CD8-positive, alpha-beta memory T cell (primary cell): ENCODE measurements at regions not wholly inside any gene's neighbourhood (a gene's known extent, or its start where the extent isn't known, plus 50 kb on each side); places are given as distances from the start of the nearest gene placed in this dataset.

Experiments used
- CTCF ChIA-PET: fragments of 350-600 bp; sonication (Branson Sonifier 250); formaldehyde crosslinking; loops from one replicate; lab custom pipeline; 2021; ENCODE audit warnings: antibody characterized with exemption; lab: Charles Lee
- POLR2A ChIA-PET: fragments of 350-600 bp; sonication (Branson Sonifier 250); formaldehyde crosslinking; loops from one replicate; lab custom pipeline; 2021; ENCODE audit warnings: antibody characterized with exemption; lab: Charles Lee
- DNase-seq, 5 donors: peaks; one replicate each; pipeline versions ENCODE4 v3.0.0 to v3.0.0-alpha.2; 2020 to 2022; ENCODE audit warnings: mixed read lengths in 1 of 5
- H3K27ac ChIP-seq: one replicate; pipeline ENCODE4 v1.7.0; 2013; ENCODE audit warnings: low read depth, mild to moderate bottlenecking, low read length, moderate library complexity
- H3K27me3 ChIP-seq: 2 replicates; pipeline ENCODE4 v1.7.0; 2013; ENCODE audit warnings: low read length, mild to moderate bottlenecking; ENCODE audit not compliant: insufficient read depth, poor library complexity, severe bottlenecking
- H3K36me3 ChIP-seq: 2 replicates; pipeline ENCODE4 v1.7.0; 2013; ENCODE audit warnings: mild to moderate bottlenecking, low read length, moderate library complexity; ENCODE audit not compliant: insufficient read depth
- H3K4me1 ChIP-seq: 2 replicates; pipeline ENCODE4 v1.7.0; 2013; ENCODE audit warnings: mild to moderate bottlenecking, low read length, moderate library complexity; ENCODE audit not compliant: insufficient read depth
- H3K4me3 ChIP-seq: 2 replicates; pipeline ENCODE4 v1.7.0; 2013; ENCODE audit warnings: mild to moderate bottlenecking, low read length
- H3K9me3 ChIP-seq: 2 replicates; pipeline ENCODE4 v1.7.0; 2013; ENCODE audit warnings: mild to moderate bottlenecking, low read length
- H3K27ac Mint-ChIP-seq, 8 donors: one replicate each; pipeline ENCODE4 v1.8.0; 2020 to 2021; ENCODE audit warnings: mixed read lengths in 8 of 8, mild to moderate bottlenecking in 6 of 8, inconsistent platforms in 3 of 8, moderate library complexity in 3 of 8
- H3K27me3 Mint-ChIP-seq, 2 donors: one replicate each; pipeline ENCODE4 v1.8.0; 2020 to 2021; ENCODE audit warnings: mixed read lengths in 2 of 2, mild to moderate bottlenecking in 1 of 2, moderate library complexity in 1 of 2
- H3K36me3 Mint-ChIP-seq, 3 donors: one replicate each; pipeline ENCODE4 v1.8.0; 2020 to 2021; ENCODE audit warnings: mixed read lengths in 3 of 3, inconsistent platforms in 1 of 3, mild to moderate bottlenecking in 1 of 3
- H3K4me1 Mint-ChIP-seq, 3 donors: one replicate each; pipeline ENCODE4 v1.8.0; 2020 to 2021; ENCODE audit warnings: mixed read lengths in 3 of 3, inconsistent platforms in 1 of 3, mild to moderate bottlenecking in 1 of 3
- H3K4me3 Mint-ChIP-seq, 7 donors: one replicate each; pipeline ENCODE4 v1.8.0; 2020 to 2021; ENCODE audit warnings: mixed read lengths in 7 of 7, mild to moderate bottlenecking in 6 of 7, moderate library complexity in 4 of 7, inconsistent platforms in 2 of 7
- H3K9me3 Mint-ChIP-seq, 5 donors: one replicate each; pipeline ENCODE4 v1.8.0; 2020 to 2022; ENCODE audit warnings: mixed read lengths in 5 of 5, mild to moderate bottlenecking in 3 of 5, moderate library complexity in 2 of 5, inconsistent platforms in 1 of 5

DNA sequence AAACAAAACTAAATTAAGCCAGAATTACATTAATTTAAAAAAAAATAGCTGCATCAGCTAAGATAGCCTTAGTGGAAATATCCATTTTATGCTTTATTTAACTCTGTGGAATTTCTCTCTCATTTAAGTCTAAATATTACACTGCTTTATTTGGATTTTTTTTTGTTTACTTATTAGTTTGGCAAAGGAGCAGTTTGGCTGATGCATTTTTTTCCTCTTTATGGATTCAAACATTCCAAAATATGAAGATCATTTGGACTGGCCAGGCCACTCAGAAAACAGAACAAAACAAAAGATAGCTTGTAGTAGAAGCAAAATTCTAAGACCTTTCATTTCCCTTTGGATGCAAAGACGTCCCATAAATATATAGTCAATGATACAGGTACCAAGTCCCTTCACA is 707.3 kb upstream of the UBE2E2 start:
- ChIA-PET CTCF (no interaction called here), POLR2A (no interaction called here)
- Histone ChIP-seq H3K36me3 (no peaks in the 10 kb centered on the region), H3K9me3 (no peaks in the 10 kb centered on the region), H3K27me3 (no peaks in the 10 kb centered on the region), H3K4me3 (no peak overlapping the region), H3K27ac (no peak overlapping the region), H3K4me1 (no peaks in the 10 kb centered on the region)
- Mint-ChIP-seq H3K27ac (no peak overlapping the region), H3K4me1 (no peaks in the 10 kb centered on the region), H3K36me3 (no peaks in the 10 kb centered on the region), H3K9me3 (peaks cover 0 to 12% (median 7%) of the 10 kb centered on the region in 5 donors), H3K4me3 (no peak overlapping the region), H3K27me3 (no peaks in the 10 kb centered on the region)
- DNase-seq: no peak

DNA sequence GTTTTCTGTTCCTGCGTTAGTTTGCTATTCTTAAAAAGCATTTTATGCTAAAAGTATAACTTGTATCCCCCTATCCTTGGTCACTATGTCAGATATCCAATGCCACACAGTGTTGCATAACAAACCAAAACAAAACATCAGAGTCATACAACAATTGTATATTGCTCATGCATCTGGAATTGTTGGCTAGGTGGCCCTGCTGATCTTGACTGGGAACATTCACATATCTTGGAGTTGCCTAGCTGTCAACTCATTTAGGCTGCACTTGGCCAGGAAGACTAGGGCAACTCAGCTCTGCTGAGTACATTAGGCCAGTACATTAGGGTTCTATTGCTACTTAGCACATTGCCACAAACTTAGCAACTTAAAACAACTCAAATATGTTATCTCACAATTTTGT is 706.5 kb upstream of the UBE2E2 start:
- Mint-ChIP-seq H3K36me3 (no peaks in the 10 kb centered on the region), H3K27me3 (no peaks in the 10 kb centered on the region), H3K9me3 (peaks cover 0 to 17% (median 9%) of the 10 kb centered on the region in 5 donors), H3K4me1 (no peaks in the 10 kb centered on the region), H3K4me3 (no peak overlapping the region), H3K27ac (no peak overlapping the region)
- H3K27ac ChIP-seq: no peak overlapping the region
- no peaks in the 10 kb centered on the region for H3K9me3 ChIP-seq
- no peaks in the 10 kb centered on the region for H3K27me3 ChIP-seq
- ChIA-PET CTCF (no interaction called here), POLR2A (no interaction called here)
- no peak for DNase-seq
- no peaks in the 10 kb centered on the region for H3K4me1 ChIP-seq
- H3K36me3 ChIP-seq: no peaks in the 10 kb centered on the region
- H3K4me3 ChIP-seq: no peak overlapping the region

- no peak overlapping the region for H3K4me3 ChIP-seq
- no peaks in the 10 kb centered on the region for H3K4me1 ChIP-seq
- Mint-ChIP-seq H3K27ac (no peak overlapping the region), H3K9me3 (peaks cover 0 to 28% (median 7%) of the 10 kb centered on the region in 5 donors), H3K4me3 (no peak overlapping the region), H3K36me3 (no peaks in the 10 kb centered on the region), H3K4me1 (no peaks in the 10 kb centered on the region), H3K27me3 (no peaks in the 10 kb centered on the region)
- POLR2A ChIA-PET: no interaction called here
- H3K27ac ChIP-seq: no peak overlapping the region
- H3K27me3 ChIP-seq: no peaks in the 10 kb centered on the region
- H3K9me3 ChIP-seq: no peaks in the 10 kb centered on the region
- H3K36me3 ChIP-seq: no peaks in the 10 kb centered on the region
- no peak for DNase-seq
- CTCF ChIA-PET: no interaction called here
Observed at GRCh38 chr3:22506871-22507270, 696.3 kb upstream of the UBE2E2 start.

DNA sequence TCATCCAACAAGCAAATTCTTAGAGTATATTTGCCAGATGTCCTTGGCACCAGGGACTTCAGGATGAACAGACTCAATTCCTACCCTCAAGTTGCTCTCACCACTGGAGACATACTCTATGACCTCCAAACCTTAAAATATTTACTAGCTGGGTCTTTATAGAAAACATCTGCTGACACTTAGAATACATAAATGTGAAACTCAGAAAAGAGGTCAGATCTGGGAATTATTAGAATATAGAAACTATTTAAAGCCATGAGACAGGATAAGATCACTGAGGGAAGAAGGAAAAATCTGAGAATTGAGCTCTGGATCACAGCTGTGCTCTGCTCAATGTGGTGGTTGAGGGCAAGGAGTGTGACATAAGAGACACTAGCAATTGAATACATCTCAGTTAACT is 695.4 kb upstream of the UBE2E2 start:
- H3K4me3 Mint-ChIP-seq: no peak overlapping the region
- Histone ChIP-seq H3K4me3 (no peak overlapping the region), H3K4me1 (no peaks in the 10 kb centered on the region), H3K27me3 (no peaks in the 10 kb centered on the region), H3K36me3 (no peaks in the 10 kb centered on the region), H3K9me3 (no peaks in the 10 kb centered on the region), H3K27ac (no peak overlapping the region)
- ChIA-PET POLR2A (no interaction called here), CTCF (no interaction called here)
- peaks cover 0 to 32% (median 8%) of the 10 kb centered on the region in 5 donors for H3K9me3 Mint-ChIP-seq
- no peaks in the 10 kb centered on the region for H3K4me1 Mint-ChIP-seq
- H3K27ac Mint-ChIP-seq: no peak overlapping the region
- H3K27me3 Mint-ChIP-seq: no peaks in the 10 kb centered on the region
- H3K36me3 Mint-ChIP-seq: no peaks in the 10 kb centered on the region
- no peak for DNase-seq

- no peaks in the 10 kb centered on the region for H3K36me3 ChIP-seq
- Mint-ChIP-seq H3K27me3 (no peaks in the 10 kb centered on the region), H3K4me3 (no peak overlapping the region), H3K9me3 (peaks cover 5 to 16% (median 8%) of the 10 kb centered on the region in 5 donors), H3K4me1 (no peaks in the 10 kb centered on the region), H3K27ac (no peak overlapping the region), H3K36me3 (no peaks in the 10 kb centered on the region)
- no peak for DNase-seq
- no peaks in the 10 kb centered on the region for H3K9me3 ChIP-seq
- H3K4me1 ChIP-seq: no peaks in the 10 kb centered on the region
- no peak overlapping the region for H3K27ac ChIP-seq
- H3K27me3 ChIP-seq: no peaks in the 10 kb centered on the region
- ChIA-PET POLR2A (no interaction called here), CTCF (no interaction called here)
- H3K4me3 ChIP-seq: no peak overlapping the region
Observed at GRCh38 chr3:22523925-22524324, 679.2 kb upstream of the UBE2E2 start.

DNA sequence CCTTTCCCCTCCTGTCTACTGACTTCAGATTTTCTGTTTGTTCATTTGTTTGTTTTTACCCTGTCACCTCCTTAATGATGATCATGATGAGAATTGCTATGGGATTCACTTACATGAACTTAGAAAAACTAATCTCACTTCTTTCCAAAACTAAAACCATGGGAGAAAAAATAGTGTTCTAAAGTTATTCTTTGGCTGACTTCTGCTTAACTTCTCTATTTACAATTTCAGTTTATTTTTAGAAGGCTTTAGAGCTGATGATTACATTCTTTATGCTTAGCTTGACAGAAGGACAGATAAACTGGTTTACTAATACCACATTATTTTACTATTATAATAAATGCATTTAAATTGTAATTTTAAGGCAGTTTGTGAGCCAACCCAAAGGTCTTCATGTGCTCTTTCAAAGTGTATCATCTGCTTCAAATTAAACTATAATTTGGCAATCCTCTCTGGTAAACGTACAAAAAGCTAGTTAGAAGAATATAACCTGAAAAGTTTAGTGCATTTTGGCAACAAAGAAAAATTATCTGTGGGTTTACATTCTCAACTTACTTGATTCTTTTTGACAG is 676.8 kb upstream of the UBE2E2 start:
- no peak overlapping the region for H3K27ac Mint-ChIP-seq
- Histone ChIP-seq H3K9me3 (no peaks in the 10 kb centered on the region), H3K36me3 (no peaks in the 10 kb centered on the region), H3K4me3 (no peak overlapping the region), H3K27me3 (no peaks in the 10 kb centered on the region), H3K4me1 (no peaks in the 10 kb centered on the region), H3K27ac (no peak overlapping the region)
- no peaks in the 10 kb centered on the region for H3K27me3 Mint-ChIP-seq
- no peaks in the 10 kb centered on the region for H3K4me1 Mint-ChIP-seq
- POLR2A ChIA-PET: no interaction called here
- no peaks in the 10 kb centered on the region for H3K36me3 Mint-ChIP-seq
- H3K4me3 Mint-ChIP-seq: no peak overlapping the region
- CTCF ChIA-PET: no interaction called here
- H3K9me3 Mint-ChIP-seq: peaks cover 4 to 10% (median 5%) of the 10 kb centered on the region in 5 donors
- no peak for DNase-seq

- Histone ChIP-seq H3K27ac (no peak overlapping the region), H3K9me3 (no peaks in the 10 kb centered on the region), H3K27me3 (no peaks in the 10 kb centered on the region), H3K36me3 (no peaks in the 10 kb centered on the region), H3K4me3 (no peak overlapping the region), H3K4me1 (no peaks in the 10 kb centered on the region)
- H3K36me3 Mint-ChIP-seq: no peaks in the 10 kb centered on the region
- H3K27ac Mint-ChIP-seq: no peak overlapping the region
- H3K4me1 Mint-ChIP-seq: no peaks in the 10 kb centered on the region
- ChIA-PET CTCF (no interaction called here), POLR2A (no interaction called here)
- H3K4me3 Mint-ChIP-seq: no peak overlapping the region
- H3K27me3 Mint-ChIP-seq: peaks cover 0 to 1% of the 10 kb centered on the region in 2 donors
- H3K9me3 Mint-ChIP-seq: peaks cover 0 to 30% (median 8%) of the 10 kb centered on the region in 5 donors
- DNase-seq: no peak
Observed at GRCh38 chr3:22536541-22536940, 666.6 kb upstream of the UBE2E2 start.

GRCh38 chr3:22537560-22537959 is 665.6 kb upstream of the UBE2E2 start:
- ChIA-PET POLR2A (no interaction called here), CTCF (no interaction called here)

More at GRCh38 chr3:22537560-22537959, 665.6 kb upstream of the UBE2E2 start:
- no peak overlapping the region for H3K27ac Mint-ChIP-seq
- H3K36me3 Mint-ChIP-seq: no peaks in the 10 kb centered on the region
- H3K27me3 Mint-ChIP-seq: peaks cover 0 to 1% of the 10 kb centered on the region in 2 donors
- H3K4me3 ChIP-seq: no peak overlapping the region
- no peaks in the 10 kb centered on the region for H3K4me1 ChIP-seq
- H3K4me3 Mint-ChIP-seq: no peak overlapping the region
- H3K9me3 ChIP-seq: no peaks in the 10 kb centered on the region
- H3K27me3 ChIP-seq: no peaks in the 10 kb centered on the region
- no peaks in the 10 kb centered on the region for H3K36me3 ChIP-seq
- no peak overlapping the region for H3K27ac ChIP-seq
- H3K4me1 Mint-ChIP-seq: no peaks in the 10 kb centered on the region
- peaks cover 3 to 32% (median 8%) of the 10 kb centered on the region in 5 donors for H3K9me3 Mint-ChIP-seq
- no peak for DNase-seq
